HG02642 (cell line): ENCODE measurements at regions not wholly inside any gene's neighbourhood (a gene's known extent, or its start where the extent isn't known, plus 50 kb on each side); places are given as distances from the start of the nearest gene placed in this dataset.

ENCODE experiments used
- ATAC-seq: cut with Tn5 transposase; IDR thresholded peaks from one replicate; pipeline ENCODE4 v1.9.1; 2021; ENCODE audit warnings: mild to moderate bottlenecking; ENCODE audit not compliant: unreplicated experiment, poor library complexity

DNA sequence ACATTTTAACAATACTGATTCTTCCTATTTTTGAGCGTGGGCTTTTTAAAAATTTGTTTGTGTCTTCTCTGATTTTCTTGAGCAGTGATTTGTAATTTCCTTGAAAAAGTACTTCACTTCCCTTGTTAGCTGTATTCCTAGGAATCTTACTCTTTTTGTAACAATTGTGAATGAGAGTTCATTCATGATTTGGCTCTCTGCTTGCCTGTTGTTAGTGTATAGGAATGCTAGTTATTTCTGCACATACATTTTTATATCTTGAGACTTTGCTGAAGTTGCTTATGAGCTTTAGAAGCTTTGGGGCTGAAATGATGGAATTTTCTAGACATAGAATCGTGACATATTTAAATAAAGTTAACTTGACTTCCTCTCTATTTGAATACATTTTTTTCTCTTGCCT is 582.8 kb upstream of the BCHE start:
- ATAC-seq: no peak

DNA sequence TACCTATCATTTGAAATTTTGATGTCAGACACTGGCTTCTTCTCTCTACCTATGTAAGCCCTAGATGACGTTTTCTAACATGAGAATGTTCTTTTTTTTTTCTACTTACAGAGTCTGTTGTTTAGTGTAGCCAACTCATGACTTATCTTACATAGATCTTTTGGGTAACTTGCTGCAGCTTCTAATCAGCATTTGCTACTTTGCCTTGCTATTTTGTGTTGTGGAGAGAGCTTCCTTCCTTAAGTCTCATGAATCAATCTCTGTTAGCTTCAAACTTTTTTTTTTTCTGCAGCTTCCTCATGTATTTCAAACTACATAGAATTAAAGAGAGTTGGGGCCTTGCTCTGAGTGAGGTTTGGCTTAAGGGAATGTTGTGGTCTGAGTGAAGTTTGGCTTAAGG is 568.7 kb upstream of the BCHE start:
- no peak for ATAC-seq

DNA sequence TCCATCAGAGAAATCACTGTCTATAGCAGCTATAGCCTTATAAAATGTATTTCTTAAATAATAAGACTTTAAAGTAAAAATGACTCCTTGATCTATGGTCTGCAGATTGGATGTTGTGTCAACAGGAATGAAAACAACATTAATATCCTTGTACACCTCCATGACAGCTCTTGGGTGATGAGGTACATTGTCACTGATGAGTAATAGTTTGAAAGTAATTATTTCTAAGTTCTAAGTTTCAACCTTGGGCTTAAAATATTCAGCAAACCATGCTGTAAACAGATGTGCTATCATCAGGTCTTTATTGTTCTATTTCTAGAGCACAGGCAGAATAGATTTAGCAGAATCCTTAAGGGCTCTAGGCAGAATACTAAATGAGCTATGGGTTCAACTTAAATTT is 568.2 kb upstream of the BCHE start:
- no peak for ATAC-seq

DNA sequence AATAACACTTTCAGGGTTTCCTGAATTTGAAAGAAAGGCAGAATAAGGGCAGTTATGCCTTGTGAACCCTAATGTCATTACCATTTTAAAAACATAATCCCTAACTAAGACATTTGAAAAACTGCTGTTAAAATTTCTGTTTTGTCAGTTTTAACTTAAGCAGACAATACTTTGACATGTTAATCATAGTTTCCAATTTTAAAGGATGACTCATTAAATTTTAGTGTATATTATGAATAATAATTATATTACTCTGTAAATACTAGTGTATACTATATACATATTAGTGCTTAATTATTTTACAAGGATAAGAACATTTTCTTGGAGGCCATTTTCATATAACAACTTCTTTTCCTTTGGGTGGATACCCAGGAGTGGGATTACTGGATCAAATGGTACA is 553.1 kb upstream of the BCHE start:
- ATAC-seq: no peak

DNA sequence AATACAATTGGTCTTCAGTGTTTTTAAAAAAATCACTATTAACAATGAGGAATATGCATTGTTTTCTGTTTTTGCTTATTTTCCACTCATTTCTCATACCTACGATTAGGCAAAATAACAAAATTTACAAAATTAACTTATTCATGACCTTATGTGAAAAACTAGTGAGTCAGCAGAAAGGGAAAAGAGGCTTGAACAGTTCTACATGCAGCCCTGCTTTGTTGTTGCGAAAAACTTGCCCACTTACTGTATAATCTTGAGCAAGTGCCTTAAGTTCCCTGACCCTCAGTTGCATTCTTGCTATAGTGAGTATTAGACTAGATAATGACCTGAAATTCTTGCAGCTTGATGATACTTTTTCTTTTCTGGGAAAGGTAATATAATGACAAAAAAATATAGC is 551.1 kb upstream of the BCHE start:
- no peak for ATAC-seq

DNA sequence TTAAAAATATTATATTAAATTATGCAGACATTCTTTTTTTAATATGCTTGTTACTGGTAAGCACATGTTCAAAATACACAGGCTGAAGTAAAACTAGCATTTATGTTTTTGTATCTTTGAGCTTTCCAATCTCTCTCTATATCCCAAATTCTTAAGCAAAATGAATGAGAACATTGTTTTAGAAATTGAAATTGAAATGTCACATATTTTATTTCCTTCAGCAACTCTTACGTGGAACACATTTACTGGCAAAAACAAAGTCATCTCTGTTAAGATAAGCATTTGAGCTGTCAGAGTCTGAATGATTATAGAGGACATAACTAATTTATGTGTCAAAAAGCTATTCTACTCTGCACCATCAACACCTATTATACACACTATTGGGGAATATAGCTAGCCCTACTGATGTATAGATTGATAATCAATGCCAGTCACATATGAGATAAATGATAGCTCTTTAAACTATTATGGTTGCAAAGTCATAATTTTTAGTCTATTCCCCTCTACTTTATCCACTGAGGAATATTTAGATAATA is 535.4 kb upstream of the BCHE start:
- ATAC-seq: no peak

DNA sequence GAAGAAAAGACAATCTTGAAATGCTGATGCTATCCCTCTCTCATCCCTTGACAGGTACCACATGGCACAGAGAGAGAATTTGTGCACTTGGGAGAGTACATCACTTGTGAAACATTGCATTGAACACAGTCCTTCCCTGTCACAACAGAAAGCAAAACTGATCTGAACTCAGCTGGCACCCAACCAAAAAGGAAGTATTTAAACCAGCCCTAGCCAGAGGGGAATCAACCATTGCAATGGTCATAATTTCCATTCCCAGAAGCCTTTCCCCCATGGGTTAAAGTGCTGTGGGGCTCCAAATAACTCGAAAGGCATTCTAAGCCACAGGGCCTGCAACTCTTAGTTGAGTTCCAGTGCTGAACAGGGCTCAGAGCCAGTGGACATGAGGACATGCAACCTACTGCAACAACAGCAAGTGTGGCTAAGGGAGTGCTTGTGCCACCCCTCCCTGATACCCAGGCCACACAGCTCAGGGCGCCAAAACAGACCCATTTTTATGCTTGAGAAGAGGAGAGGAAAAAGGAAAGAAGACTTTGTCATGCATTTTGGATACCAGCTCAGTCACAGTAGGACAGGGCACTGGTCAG is 530.8 kb upstream of the BCHE start:
- ATAC-seq: no peak

DNA sequence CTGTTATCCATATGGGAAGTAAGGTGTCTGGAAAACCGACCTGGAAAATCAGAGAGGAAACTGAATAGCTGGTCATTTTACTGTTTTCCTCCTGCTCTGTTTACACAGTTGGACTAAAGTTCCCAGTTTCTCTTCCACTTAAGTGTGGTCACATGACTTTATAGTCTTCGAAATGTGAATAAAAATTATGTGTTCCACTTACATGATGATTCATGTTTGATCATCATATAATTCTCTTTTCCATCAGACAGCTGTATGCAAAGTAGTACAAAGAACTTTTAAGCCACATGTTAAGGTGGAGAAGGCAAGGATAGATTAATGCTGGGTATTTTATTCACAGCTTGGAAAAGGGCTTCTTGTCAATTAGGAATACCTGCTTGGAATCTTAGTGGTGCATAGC is 525.5 kb upstream of the BCHE start:
- ATAC-seq: no peak

DNA sequence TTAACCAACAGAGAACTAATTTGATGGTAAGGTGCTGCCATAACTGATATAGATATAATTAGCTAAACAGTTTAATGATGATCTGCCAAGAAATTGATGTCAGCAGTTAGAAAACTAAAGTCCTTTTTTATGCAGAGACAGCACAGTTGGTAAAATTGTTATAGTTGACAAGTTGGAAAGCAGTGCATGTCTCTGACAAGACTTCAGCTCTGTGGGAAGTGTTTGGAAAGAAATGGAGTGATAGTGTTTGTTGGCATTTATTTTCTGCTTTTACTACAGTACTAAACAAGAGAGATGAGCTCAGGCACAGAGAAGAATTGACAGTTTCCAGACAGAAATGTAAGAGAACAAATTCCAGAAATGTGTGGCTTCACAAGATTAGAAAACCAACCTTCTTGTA is 523.5 kb upstream of the BCHE start:
- ATAC-seq: no peak

DNA sequence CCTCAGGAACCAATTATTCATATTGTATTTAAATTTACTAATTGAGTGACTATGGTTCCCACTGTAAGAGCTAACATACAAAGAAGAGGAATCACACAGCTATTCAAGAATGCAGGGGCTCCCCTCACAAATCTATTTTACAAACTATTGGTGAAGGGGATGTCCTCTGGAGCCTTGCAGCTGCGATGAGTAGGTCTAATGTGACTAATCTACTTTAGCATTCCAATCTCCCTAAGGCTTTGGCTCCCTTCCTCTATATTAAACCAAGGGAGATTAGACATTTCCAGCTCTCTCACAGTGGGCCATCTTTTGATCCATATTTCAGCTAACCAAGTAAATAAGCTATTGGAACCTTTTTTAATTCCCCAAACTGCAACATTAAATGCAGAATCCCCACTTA is 514.2 kb upstream of the BCHE start:
- ATAC-seq: no peak

DNA sequence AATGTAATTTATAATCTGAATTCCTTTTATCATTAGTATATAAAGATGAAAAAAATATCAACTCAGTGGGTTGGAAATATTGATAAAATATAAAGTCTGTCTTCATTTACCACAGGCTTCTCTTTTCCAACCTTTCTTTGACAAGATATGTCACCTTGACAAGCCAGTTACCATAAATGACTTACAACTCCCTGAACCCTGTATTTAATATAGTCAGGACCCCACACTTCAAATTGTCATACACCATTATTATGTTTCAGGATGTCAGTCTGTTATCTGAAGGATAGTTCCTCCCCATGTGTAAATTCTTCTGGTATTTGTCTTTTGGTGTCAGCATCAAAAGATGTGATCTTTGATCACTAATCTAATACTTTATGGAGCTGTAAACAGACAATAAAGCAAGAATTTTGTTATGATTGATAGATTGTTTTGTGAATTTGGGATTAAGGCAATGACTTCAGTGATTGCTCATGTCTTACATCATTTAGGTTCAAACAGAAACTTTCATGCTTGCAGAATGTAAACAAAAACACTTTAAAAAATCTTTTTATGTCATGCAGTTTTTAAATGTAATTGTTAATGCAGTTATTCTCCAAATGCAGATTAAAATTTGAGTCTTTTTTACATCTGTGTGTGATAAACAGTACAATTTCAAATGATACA is 503.5 kb upstream of the BCHE start:
- ATAC-seq: no peak

DNA sequence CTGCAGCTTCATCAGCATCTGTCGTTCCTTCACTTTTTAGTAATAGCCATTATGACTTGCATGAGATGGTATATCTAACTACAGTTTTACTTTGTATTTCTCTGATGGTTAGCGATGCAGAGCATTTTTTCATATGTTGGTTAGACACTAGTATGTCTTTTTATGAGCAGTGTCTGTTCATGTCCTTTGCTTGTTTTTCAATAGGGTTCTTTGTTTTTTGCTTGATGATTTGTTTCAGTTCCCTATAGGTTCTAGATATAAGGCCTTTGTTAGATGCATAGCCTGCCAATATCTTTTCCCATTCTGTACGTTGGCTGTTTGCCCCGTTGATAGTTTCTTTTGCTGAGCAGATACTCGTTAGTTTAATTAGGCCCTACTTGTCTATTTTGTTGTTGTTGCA is 487.2 kb upstream of the BCHE start:
- no peak for ATAC-seq

DNA sequence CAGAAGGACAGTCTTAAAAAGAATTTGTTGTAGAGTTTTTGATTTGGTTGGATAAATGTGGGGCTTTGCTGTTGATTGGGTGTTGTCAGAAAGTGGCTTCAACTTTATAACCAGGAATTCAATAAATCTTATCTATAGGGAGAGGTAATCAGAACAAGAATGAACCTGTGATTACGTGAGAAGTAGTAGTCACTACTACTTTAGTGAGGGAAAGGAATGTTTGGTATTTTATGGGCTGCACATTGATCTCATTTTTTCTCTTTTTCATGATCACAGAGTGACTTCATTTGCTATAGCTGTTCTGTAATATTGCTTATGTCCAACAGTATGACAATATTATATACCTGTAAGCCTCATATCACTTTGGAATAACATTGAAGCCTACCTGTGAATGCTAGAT is 485.2 kb upstream of the BCHE start:
- no peak for ATAC-seq

DNA sequence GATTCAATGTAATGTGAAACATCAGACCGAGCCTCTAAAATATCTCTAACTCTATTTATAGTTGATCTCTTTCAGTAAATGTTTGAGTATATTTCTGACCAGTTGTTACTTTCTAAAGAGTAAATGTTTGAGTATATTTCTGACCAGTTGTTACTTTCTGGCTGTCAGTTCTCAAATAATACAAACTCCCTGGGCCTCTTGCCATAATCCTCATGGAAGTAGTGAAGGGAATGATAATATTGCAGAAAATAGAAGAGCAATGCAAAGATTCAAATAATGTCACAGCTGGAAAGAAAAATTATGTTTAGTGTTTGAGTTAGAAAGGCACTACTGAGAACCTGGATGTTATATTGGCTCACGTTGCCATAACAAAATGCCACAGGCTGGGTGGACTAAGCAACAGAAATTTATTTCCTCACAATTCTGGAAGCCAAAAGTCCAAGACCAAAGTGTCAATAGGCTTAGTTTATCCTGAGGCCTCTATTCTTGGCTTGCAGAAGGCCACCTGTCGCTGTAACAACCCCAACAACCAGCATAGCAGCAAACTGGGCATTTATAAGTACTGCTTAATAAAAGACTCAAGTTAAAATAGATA is 470.6 kb upstream of the BCHE start:
- no peak for ATAC-seq

DNA sequence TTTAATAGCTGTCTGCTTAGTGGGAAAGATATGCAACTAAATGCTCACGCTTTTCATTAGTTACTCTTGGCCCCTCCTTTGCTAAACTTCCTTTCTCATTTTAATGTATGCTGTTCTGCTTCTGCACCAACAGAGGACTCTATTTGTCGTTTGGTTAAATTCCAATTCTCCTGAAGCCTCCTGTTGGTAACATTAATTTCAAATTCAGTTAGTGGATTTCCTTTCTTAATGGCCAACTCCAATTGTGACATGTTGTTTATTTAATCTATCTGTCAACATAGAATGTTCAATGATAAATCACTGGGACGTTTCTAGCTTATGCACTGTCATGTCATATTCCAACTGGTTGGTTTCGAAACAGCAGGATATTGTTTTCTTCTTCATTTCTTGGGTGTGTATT is 467.4 kb upstream of the BCHE start:
- ATAC-seq: no peak

DNA sequence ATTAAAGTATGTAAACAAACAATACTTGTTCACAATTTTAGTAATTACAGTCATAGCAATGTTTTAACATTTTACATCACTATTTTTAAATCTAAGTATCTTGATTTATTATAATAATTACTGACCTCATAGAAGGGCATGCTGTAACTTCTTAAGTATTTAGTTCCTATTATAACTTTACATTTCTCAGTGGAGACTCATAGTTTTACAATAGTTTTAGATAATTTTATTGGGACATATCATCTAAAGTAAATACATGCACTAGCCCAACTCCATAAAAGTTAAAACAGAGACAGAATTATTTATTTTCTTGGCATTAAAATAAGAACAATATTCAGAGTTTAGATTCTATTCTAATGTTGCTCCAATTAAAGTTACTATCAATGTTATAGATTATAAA is 466.5 kb upstream of the BCHE start:
- ATAC-seq: no peak

DNA sequence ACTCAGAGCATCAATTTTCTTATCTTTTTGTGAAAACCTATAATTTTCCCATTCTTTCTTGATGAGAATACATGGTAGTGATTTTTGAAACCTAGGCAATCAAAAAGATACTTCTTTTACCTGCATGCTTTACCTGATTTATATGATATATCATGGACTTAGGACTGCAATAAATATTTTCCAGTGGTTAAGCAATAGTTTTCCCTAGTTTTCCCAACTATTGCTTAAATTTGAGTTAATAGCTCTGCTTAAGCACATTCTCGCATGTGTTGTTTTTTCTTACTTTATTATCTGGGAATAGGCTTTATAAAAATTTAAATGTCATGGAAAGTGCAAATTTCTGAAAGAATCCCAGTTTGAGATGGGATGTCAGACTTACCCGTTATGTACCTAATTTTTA is 465.1 kb upstream of the BCHE start:
- no peak for ATAC-seq

DNA sequence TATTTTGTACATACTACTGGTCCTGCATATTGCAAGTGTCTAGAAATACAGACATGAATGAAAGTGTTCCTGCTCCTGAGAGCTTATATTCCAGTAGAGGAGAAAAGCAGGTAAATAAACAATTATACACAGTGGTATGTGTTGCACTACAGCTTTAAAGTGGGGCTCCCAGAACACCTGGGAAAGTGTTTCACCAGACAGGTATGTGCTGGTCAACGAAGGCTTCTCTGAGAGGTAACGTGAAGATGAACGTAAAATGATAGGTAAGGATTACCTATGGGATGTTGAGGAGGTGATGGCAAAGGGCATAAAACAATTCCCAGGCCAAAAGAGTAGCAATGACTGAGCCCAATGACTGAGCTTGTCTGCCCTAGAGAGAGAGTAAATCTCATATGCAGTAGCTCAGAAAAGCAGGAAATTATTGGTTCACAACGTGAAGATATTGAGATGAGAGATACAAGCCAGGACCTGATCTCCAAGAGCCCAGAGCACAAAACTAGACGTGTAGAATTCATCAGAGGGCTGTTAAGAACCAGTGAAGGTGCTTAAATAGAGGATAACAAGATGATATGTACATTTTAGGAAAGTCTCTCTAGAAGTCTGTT is 459.1 kb upstream of the BCHE start:
- no peak for ATAC-seq

DNA sequence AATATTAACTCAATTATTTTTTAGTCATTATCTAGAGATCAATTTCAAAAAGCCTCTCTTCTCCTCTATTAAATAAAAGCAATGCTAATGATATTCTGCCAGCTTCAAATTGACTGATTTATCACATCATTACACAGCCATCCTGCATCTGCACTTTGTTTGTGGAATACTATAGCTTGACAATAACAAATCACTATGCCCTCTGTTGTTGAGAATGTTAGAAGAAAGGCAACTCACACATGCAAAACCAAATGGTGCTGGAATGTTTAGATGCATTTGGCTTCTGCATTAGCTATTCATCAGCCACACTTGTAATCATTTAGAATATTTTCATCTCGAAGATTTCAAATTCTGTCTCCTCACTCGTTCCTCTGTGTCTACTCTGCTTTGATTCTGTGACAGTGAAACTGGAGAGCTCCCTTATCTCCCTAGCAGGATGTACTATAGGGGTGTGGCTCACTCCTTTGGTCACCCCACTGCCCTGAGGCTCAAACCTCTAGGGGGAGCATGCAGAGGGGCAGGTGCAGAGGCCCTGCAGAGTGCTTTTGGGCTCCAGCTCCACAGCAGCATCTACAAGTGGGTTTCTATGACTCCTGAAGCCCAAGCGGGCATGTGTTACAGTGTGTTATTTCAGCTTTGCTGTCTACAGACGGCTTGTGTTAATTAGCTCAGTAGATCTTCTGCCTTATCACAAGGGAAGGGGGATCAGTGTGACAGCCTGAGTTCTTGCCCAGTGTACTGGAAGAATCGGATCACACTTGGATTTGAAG is 454.1 kb upstream of the BCHE start:
- no peak for ATAC-seq

DNA sequence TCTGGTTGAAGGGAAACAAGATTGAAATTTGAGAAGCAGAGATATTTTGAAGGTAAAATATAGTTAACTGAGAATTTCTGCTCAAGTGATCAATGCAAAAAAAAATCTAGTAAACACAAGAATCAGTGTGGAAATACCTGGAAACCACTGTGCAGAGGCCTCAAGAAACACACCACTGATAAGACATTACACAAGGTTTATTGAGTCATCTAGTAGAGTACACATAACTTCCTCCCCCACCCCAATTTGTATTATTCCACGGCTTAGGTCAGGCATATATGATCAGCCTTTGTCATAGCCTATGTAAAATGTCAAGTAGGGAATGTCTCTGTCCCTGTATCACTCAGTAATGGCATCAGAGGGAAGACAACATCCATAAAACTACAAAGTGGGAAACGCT is 447.8 kb upstream of the BCHE start:
- ATAC-seq: no peak

DNA sequence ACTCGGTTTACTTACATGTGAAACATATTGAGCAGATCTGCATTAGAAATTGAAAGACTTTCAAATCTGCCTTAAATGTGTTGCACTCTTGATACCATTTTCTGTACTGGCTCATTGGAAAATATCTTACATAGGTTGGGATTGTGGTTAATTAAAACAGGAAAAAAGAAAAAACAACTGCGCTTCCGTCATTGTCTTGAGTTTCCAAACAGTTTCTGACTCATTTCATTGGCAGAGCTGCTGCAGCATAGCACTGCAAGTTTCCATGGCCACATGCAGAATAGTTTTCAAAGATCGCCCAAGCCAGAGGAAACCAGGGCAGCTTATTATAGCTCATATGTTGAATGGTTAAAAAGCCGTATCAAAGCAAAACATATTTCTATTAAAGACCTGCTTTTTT is 446.6 kb upstream of the BCHE start:
- ATAC-seq: no peak
